ENCODE measurements at regions not wholly inside any gene's neighbourhood (a gene's known extent, or its start where the extent isn't known, plus 50 kb on each side); places are given as distances from the start of the nearest gene placed in this dataset.
"Not testable (repeated sequence)": the region's sequence is repeated elsewhere in the genome, so short reads cannot be mapped to it uniquely, and the experiment has no call there.

DNA sequence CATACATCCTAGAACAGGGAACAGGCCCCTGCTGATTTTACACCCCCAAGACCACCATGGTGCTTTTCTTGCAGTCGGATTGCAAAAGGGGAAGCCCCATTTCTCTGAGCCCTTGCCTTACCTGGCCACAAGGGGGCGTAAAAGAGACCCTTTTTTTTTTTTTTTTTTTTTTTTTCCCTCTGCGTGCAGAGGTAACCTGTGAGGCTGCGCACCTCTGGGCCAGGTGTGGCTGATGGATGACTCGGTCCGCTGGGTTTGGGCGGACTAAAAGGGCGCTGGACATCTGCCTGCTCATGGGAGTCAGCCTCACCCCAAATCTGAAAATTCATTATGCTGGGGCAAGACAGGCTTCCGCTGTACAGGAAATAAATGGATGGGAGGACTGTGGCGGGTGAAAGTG is 281.0 kb downstream of the CBLN1 start:
- DNase-seq (ENCODE audit: low spot score): no peak

DNA sequence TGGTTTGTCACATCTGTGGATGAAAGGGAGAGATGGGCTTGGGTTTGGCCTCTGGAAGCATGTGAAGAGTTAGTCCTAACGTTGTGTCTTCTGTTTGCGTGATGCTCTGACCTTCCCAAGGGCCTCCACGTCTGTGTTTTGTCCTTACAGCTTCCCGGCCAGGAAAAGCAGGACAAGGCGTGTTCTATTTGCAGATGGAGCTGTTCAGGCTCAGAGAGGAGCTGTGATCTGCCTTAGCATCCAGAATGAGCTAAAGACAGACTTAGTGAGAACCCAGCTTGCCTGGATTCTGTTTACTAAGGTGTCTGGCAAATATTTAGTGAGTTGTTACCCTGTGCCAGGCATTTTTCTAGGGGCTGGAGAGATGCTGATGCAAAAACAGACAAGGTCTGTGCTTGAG is 282.1 kb downstream of the CBLN1 start:
- DNase-seq (ENCODE audit: low spot score): no peak

DNA sequence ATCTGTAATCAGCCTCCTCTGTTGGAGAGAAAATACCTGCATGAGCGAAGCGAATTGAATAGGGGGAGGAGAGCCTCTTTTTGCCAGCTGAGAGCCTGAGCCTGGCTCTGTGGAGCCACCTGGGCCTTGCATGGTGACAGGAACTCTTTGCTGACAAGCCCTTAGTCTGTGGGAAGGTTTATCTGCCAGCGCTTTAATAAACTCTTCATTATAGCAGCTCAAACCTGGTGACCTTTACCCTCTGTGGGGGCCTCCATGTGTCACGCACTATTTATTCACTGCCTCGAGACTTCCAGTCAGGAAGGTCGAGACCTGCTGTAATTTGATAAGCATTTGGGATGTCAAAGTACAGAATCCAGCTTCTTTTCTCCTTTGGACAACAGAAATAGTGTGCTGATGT is 282.6 kb downstream of the CBLN1 start:
- no peak for DNase-seq (ENCODE audit: low spot score)

DNA sequence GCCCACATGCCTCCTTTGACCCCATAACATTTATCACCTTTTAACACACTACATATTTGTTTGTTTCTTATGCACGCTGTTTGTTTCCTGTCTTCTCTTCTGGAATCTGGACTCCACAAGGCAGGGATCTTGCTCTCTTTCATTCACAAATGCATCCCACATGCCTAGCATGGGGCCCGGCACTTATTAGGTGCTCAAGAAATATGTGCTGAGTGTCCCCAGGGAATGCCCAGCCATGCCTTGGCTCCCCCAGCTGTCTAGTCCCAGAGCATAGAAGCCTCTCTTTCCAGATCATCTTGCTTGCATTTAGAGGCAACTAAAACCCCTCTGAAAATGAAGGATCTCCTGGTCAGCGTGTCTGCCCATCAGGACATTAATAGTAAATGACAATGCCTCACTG is 283.7 kb downstream of the CBLN1 start:
- DNase-seq (ENCODE audit: low spot score): no peak

GRCh38 chr16:48997081-48997615 is 284.5 kb downstream of the CBLN1 start:
- DNase-seq (ENCODE audit: low spot score): no peak

GRCh38 chr16:48978501-48978900 is 303.1 kb downstream of the CBLN1 start:
- DNase-seq (ENCODE audit: low spot score): no peak

DNA sequence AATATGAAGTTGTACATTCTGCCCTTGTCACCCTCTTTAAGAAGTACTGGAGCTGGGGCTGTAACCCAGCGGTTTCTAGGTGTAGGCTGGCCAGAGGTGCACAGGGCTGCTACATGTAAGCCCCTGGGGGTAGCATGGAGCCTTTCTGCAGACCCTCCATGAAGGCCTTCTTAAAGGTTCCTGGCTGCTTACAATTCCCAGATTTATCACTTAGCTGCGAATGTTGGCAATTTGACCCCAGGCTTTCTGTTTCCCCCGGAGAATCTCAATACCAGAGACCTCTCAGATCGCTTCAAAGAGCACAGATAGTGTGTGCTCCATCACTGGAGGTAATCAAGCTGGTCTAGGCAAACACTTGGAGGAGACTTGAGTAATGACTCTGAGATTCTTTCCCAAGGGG is 309.4 kb downstream of the CBLN1 start:
- no peak for DNase-seq (ENCODE audit: low spot score)

DNA sequence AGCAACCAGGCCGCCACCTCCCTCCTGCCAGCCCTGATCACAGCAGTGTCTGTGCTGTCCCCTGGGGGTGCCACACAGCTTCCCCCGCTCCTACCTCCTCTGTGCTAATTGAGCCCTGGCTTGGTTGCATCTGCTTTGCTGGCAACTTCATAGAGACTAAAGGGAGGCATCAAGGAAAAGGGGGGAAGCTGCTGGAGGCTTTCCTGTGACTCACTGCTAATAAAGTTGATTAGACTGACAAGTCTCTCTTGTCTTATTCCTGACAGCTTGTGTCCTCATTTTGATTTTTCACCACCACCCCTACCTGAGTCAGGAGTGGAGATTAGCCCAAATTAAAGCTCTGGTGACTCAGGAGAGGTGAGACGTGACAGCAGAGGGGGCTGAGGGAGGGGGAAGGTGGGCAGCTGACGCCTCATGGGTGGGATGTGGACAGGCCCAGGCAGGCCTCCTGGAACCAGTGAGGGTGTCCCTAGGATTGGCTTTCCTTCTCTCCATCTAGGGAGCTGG is 310.0 kb downstream of the CBLN1 start:
- DNase-seq (ENCODE audit: low spot score): no peak

- no peak for DNase-seq (ENCODE audit: low spot score)
Observed at GRCh38 chr16:48970216-48970615, 311.4 kb downstream of the CBLN1 start.

DNA sequence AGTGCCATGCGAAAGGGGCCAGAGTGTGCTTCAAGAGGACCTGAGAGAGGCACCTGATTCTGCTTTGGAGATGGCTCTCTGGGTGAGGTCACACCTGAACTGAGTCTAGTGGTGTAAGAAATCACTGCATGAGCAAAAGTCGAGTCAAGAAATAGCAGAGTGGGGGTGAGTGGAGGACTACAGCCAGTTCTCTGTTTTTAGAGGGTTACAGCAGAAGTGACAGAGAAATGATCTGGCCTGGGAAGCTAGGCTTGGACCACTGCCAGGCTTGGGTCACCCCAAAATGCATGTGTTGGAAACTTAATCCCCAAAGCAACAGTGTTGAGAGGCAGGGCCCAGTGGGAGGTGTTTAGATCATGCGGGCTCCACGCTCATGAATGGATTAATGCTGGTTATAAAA is 312.0 kb downstream of the CBLN1 start:
- no peak for DNase-seq (ENCODE audit: low spot score)

- DNase-seq (ENCODE audit: low spot score): no peak
Observed at GRCh38 chr16:48965386-48965785, 316.3 kb downstream of the CBLN1 start.

DNA sequence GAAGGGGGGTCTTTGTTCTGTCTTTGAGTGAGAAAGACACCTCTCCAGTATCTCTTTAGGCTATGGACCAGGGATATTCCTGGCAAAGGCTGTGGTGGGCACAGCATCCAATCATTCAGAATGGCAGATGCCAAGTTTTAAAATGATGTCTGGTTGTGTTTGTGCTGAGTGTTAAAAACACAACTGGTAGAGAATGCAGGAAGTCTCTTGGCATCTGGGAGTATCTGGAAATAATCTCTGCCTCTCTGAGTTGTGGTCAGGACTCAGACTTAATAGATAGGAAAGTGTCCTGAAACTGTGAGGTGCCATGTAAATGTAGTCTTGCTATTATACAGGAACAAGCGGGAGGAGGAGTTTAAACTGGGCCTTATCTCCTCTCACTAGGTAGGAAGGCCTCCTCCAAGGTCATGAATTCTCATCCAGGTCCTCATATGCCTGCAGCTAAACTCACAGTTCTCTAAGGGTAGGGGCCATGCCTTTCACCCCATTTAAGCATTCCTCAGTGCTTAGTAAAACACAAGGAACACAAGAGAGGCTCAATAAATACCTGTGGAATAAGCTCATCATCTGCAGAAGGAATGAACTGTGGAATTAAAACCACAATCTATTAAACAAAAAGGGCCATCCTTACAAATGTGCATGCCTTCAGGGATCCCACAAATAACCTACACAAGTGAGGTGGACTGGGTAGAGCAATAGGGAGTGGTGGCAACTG is 317.6 kb downstream of the CBLN1 start:
- DNase-seq (ENCODE audit: low spot score): no peak

GRCh38 chr16:48963306-48963705 is 318.3 kb downstream of the CBLN1 start:
- DNase-seq (ENCODE audit: low spot score): no peak

DNA sequence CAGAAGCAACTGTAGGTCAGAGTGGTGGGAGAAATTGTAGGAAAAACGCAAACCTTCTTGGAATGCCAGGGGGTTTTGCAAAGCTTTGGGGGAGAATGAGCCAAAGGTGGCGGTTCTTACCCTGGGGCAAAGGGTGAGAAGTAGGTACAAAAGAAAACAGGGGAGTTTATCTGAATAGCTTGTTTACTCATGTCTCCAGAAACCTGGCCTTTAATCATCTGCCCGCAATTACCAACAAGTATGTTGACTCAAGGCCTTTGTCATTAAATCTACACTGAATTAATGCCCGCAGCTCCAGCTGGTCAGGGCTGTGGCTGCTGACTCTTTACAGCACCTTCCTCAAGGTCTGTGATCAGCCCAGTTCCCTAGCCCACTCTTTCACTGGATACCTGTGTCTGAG is 320.1 kb downstream of the CBLN1 start:
- no peak for DNase-seq (ENCODE audit: low spot score)

- no peak for DNase-seq (ENCODE audit: low spot score)
Observed at GRCh38 chr16:48960830-48961229, 320.8 kb downstream of the CBLN1 start.

GRCh38 chr16:48959747-48960146 is 321.9 kb downstream of the CBLN1 start:
- no peak for DNase-seq (ENCODE audit: low spot score)

- DNase-seq (ENCODE audit: low spot score): no peak
Observed at GRCh38 chr16:48959204-48959603, 322.4 kb downstream of the CBLN1 start.

- DNase-seq (ENCODE audit: low spot score): no peak
Observed at GRCh38 chr16:48958681-48959080, 323.0 kb downstream of the CBLN1 start.

DNA sequence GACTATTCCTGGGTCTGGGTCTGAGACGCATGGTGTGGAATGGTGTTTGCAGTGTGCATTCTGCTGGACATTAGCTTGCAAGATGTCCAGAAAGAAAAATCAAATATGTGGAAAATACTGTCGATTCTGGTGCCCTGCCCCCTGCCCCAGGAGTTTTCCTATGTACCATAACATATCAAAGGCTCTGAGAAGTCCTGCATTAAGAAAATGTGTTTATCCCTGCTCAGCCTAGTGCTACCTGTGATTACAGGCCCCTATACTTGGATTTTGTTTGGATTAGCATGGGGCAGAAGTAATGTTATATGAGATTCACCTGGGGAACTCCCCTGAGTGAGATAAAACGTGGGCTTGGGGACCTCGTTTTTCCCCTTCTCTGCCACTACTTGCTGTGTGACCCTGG is 325.0 kb downstream of the CBLN1 start:
- DNase-seq (ENCODE audit: low spot score): no peak

DNA sequence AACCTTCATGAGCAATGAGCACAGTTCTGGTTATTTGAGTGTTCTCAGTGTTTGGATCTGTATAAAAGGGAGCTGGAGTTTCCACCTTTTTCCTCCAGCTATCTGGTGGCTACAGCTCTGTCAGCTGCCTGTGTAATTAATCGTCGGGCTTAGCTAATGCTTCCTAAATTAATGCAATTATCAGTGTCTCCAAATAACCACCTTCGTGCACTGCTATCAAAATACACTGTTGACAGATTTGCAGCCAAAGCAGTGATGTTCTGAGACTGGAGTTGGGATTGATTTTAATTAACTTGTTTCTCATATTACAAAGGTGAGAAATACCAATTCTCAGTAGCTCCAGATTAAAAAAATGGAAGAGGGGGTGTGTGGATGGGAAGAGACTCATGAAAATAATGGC is 325.8 kb downstream of the CBLN1 start:
- no peak for DNase-seq (ENCODE audit: low spot score)

DNA sequence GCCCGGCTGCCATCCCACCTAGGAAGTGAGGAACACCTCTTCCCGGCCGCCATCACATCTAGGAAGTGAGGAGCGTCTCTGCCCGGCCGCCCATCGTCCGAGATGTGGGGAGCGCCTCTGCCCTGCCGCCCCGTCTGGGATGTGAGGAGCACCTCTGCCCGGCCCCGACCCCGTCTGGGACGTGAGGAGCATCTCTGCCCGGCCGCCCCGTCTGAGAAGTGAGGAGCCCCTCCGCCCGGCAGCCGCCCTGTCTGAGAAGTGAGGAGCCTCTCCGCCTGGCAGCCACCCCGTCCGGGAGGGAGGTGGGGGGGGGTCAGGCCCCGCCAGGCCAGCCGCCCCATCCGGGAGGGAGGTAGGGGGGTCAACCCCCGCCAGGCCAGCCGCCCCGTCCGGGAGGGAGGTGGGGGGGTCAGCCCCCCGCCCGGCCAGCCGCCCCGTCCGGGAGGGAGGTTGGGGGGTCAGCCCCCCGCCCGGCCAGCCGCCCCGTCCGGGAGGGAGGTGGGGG is 330.0 kb downstream of the CBLN1 start:
- not testable (repeated sequence) for DNase-seq (ENCODE audit: low spot score)

GRCh38 chr16:48950184-48950583 is 331.5 kb downstream of the CBLN1 start:
- no peak for DNase-seq (ENCODE audit: low spot score)

- DNase-seq (ENCODE audit: low spot score): no peak
Observed at GRCh38 chr16:48949636-48950035, 332.0 kb downstream of the CBLN1 start.
